ENCODE measurements at regions not wholly inside any gene's neighbourhood (a gene's known extent, or its start where the extent isn't known, plus 50 kb on each side); places are given as distances from the start of the nearest gene placed in this dataset.

DNA sequence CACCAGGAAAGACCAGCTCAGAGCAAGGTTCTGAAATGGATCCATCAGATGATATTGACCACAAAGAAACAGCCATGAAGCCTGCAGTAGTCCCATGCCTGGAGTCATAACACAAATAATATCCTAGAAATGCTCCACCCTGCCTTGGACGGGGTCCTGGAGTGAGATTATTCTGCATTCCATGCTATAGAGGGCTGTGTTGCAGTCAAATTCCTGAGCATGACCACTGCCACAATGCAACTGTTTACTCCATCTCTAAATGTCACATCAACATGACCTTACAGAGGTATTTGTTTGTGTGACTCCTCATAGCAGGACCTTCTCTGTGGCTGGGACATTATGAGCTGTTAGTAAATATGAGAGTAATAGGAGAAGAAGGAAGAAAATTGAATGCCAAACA is 257.5 kb upstream of the TCF21 start:
- peak; percentile 87 for TF ChIP-seq TEAD3 (CRISPR knock-in tag; optimal IDR thresholded peaks at IDR 0.05; ENCODE audit: borderline replicate concordance)
- no peak for TF ChIP-seq CEBPG (CRISPR knock-in tag; IDR thresholded peaks at IDR 0.05)
- DNase-seq (ENCODE audit: low spot score) (peak; percentile 18), ATAC-seq (peak; percentile 72), FAIRE-seq (no peak)
- intact Hi-C loops (cut with micrococcal nuclease; ENCODE audit: unreplicated experiment) (no loop called here), in situ Hi-C loops (cut with HindIII; ENCODE audit: extremely low pct_ligation_motif_present, low pct_unique_long_range_greater_than_20kb) (no loop called here)
- WGBS (ENCODE audit: low lambda C conversion rate): 0% methylated on average over 1 of the region's 1 CpG
- Histone ChIP-seq H3K4me1 (ENCODE audit: insufficient read depth, low read length) (no peaks in the 10 kb centered on the region), H3K27me3 (ENCODE audit: control insufficient read depth in 1 of 2, insufficient read depth in 2 of 2, low read length in 2 of 2) (no peaks in the 10 kb centered on the region), H3K79me2 (ENCODE audit: insufficient read depth, low read length) (no peaks in the 10 kb centered on the region), H3K4me2 (ENCODE audit: low read depth, low read length) (no peak overlapping the region), H3K9me3 (ENCODE audit: low read length) (no peaks in the 10 kb centered on the region), H2AFZ (ENCODE audit: low read length) (no peak overlapping the region), H3K4me3 (replicated peaks in 1 of 3; ENCODE audit: insufficient read depth in 1 of 3, low read depth in 2 of 3, low read length in 3 of 3) (no peak overlapping the region), H4K20me1 (ENCODE audit: insufficient read depth, low read length) (no peaks in the 10 kb centered on the region), H3K27ac (ENCODE audit: extremely low read length, insufficient read depth, low read length) (no peak overlapping the region), H3K9ac (ENCODE audit: insufficient read depth, low read depth, low read length) (no peak overlapping the region), H3K36me3 (replicated peaks in 1 of 2; ENCODE audit: control insufficient read depth in 1 of 2, insufficient read depth in 2 of 2, low read length in 2 of 2) (no peaks in the 10 kb centered on the region)
- CTCF ChIA-PET (ENCODE audit: low intra/inter-chr PET ratio, low total read pairs): no interaction called here
- BruUV-seq (replicated peaks): no TSS peak
- POLR2A ChIA-PET: no interaction called here

DNA sequence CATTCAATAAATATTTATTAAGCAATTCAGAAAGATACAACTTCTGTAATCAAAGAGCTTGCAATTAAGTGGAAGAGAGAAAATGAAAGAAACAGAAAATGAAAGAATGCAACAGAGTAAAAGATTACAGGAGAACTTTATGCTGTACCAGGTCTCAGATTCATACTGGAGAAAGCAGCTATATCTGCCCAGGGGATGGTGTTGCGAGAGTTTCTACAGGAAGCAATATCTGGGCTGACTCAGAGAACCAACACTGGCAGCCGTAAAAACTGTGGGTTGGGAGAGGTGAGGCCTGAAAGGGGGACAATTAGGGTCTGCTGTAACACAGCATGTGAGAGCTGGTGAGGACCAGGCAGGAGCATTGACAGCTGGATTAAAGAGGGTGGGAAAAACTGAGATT is 256.7 kb upstream of the TCF21 start:
- in situ Hi-C loops (cut with HindIII; ENCODE audit: extremely low pct_ligation_motif_present, low pct_unique_long_range_greater_than_20kb): no loop called here
- CTCF ChIA-PET (ENCODE audit: low intra/inter-chr PET ratio, low total read pairs): no interaction called here
- intact Hi-C loops (cut with micrococcal nuclease; ENCODE audit: unreplicated experiment): no loop called here
- H3K36me3 ChIP-seq (replicated peaks in 1 of 2; ENCODE audit: control insufficient read depth in 1 of 2, insufficient read depth in 2 of 2, low read length in 2 of 2): no peaks in the 10 kb centered on the region
- no peaks in the 10 kb centered on the region for H3K9me3 ChIP-seq (ENCODE audit: low read length)
- no peaks in the 10 kb centered on the region for H4K20me1 ChIP-seq (ENCODE audit: insufficient read depth, low read length)
- WGBS (ENCODE audit: low lambda C conversion rate): 0% methylated on average over 2 of the region's 2 CpGs
- H3K4me2 ChIP-seq (ENCODE audit: low read depth, low read length): no peak overlapping the region
- FAIRE-seq: no peak
- POLR2A ChIA-PET: no interaction called here
- H3K27me3 ChIP-seq (ENCODE audit: control insufficient read depth in 1 of 2, insufficient read depth in 2 of 2, low read length in 2 of 2): no peaks in the 10 kb centered on the region
- H3K4me1 ChIP-seq (ENCODE audit: insufficient read depth, low read length): no peaks in the 10 kb centered on the region
- H2AFZ ChIP-seq (ENCODE audit: low read length): no peak overlapping the region
- DNase-seq (ENCODE audit: low spot score): no peak
- no TSS peak for BruUV-seq (replicated peaks)
- H3K79me2 ChIP-seq (ENCODE audit: insufficient read depth, low read length): no peaks in the 10 kb centered on the region
- H3K9ac ChIP-seq (ENCODE audit: insufficient read depth, low read depth, low read length): no peak overlapping the region
- no peak for ATAC-seq
- H3K27ac ChIP-seq (ENCODE audit: extremely low read length, insufficient read depth, low read length): no peak overlapping the region
- no peak for TF ChIP-seq SRF (IDR thresholded peaks at IDR 0.05; ENCODE audit: low read depth, low read length)
- TF ChIP-seq FOXM1 (CRISPR knock-in tag; IDR thresholded peaks at IDR 0.05): no peak
- TF ChIP-seq, protein P1, sequence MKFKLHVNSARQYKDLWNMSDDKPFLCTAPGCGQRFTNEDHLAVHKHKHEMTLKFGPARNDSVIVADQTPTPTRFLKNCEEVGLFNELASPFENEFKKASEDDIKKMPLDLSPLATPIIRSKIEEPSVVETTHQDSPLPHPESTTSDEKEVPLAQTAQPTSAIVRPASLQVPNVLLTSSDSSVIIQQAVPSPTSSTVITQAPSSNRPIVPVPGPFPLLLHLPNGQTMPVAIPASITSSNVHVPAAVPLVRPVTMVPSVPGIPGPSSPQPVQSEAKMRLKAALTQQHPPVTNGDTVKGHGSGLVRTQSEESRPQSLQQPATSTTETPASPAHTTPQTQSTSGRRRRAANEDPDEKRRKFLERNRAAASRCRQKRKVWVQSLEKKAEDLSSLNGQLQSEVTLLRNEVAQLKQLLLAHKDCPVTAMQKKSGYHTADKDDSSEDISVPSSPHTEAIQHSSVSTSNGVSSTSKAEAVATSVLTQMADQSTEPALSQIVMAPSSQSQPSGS (CRISPR knock-in tag; IDR thresholded peaks at IDR 0.05): no peak
- TF ChIP-seq ZNF329 (CRISPR knock-in tag; IDR thresholded peaks at IDR 0.05; ENCODE audit: low read depth): no peak
- no peak for TF ChIP-seq ISX (CRISPR knock-in tag; conservative IDR thresholded peaks at IDR 0.05)
- no peak for TF ChIP-seq ZNF564 (CRISPR knock-in tag; IDR thresholded peaks at IDR 0.05)
- TF ChIP-seq SOX6 (IDR thresholded peaks at IDR 0.05): no peak
- no peak for TF ChIP-seq SOX6 (CRISPR knock-in tag; IDR thresholded peaks at IDR 0.05)
- TF ChIP-seq ZBTB42 (CRISPR knock-in tag; IDR thresholded peaks at IDR 0.05): no peak
- no peak for TF ChIP-seq NR1H2 (CRISPR knock-in tag; IDR thresholded peaks at IDR 0.05; ENCODE audit: borderline replicate concordance, low read depth)
- no peak for TF ChIP-seq ZNF841 (CRISPR knock-in tag; IDR thresholded peaks at IDR 0.05; ENCODE audit: borderline replicate concordance)
- TF ChIP-seq ARID2 (CRISPR knock-in tag; IDR thresholded peaks at IDR 0.05; ENCODE audit: borderline replicate concordance): no peak
- TF ChIP-seq GATAD2A (CRISPR knock-in tag; IDR thresholded peaks at IDR 0.05): no peak
- TF ChIP-seq HNRNPUL1 (IDR thresholded peaks at IDR 0.05; ENCODE audit: low read depth, low read length): no peak
- TF ChIP-seq DNMT3B (CRISPR knock-in tag; conservative IDR thresholded peaks at IDR 0.05): no peak
- no peak for TF ChIP-seq SMAD9 (CRISPR knock-in tag; IDR thresholded peaks at IDR 0.05)
- TF ChIP-seq, protein P2, sequence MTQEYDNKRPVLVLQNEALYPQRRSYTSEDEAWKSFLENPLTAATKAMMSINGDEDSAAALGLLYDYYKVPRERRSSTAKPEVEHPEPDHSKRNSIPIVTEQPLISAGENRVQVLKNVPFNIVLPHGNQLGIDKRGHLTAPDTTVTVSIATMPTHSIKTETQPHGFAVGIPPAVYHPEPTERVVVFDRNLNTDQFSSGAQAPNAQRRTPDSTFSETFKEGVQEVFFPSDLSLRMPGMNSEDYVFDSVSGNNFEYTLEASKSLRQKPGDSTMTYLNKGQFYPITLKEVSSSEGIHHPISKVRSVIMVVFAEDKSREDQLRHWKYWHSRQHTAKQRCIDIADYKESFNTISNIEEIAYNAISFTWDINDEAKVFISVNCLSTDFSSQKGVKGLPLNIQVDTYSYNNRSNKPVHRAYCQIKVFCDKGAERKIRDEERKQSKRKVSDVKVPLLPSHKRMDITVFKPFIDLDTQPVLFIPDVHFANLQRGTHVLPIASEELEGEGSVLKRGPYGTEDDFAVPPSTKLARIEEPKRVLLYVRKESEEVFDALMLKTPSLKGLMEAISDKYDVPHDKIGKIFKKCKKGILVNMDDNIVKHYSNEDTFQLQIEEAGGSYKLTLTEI (CRISPR knock-in tag; conservative IDR thresholded peaks at IDR 0.05): no peak
- no peak overlapping the region for H3K4me3 ChIP-seq (replicated peaks in 1 of 3; ENCODE audit: insufficient read depth in 1 of 3, low read depth in 2 of 3, low read length in 3 of 3)
